Testis (tissue), 2 donors: ENCODE measurements at regions not wholly inside any gene's neighbourhood (a gene's known extent, or its start where the extent isn't known, plus 50 kb on each side); places are given as distances from the start of the nearest gene placed in this dataset.

Source experiments
- CTCF ChIP-seq, 3 experiments: fragments of 450-650 bp in 2 of 3; fragments of 200-600 bp in 1 of 3; sonication (generic) in 1 of 3; IDR thresholded peaks; one replicate each; pipeline ENCODE4 v1.5.1; 2016 to 2019; ENCODE audit warnings: antibody characterized with exemption in 3 of 3, mild to moderate bottlenecking in 2 of 3, moderate library complexity in 1 of 3
- POLR2A ChIP-seq: fragments of 450-650 bp; IDR thresholded peaks from one replicate; pipeline ENCODE4 v1.6.1; 2017; ENCODE audit warnings: antibody characterized with exemption, mild to moderate bottlenecking, moderate library complexity

- TF ChIP-seq POLR2A (no peak), CTCF (IDR thresholded peaks at IDR 0.05) (no peak)
Observed at GRCh38 chr13:33345842-33346241, 60.3 kb upstream of the STARD13 start.
